GM12873 (cell line): ENCODE measurements at regions not wholly inside any gene's neighbourhood (a gene's known extent, or its start where the extent isn't known, plus 50 kb on each side); places are given as distances from the start of the nearest gene placed in this dataset.

Experiments used
- CTCF ChIP-seq: IDR thresholded peaks from 2 replicates; pipeline ENCODE4 v1.5.1; 2012; ENCODE audit warnings: low read depth, mild to moderate bottlenecking, moderate library complexity, low read length, control low read depth; ENCODE audit not compliant: insufficient read depth; ENCODE audit errors: missing control alignments

GRCh38 chr3:95351158-95351557, 1288.3 kb downstream of the NSUN3 start:
- no peak for TF ChIP-seq CTCF

GRCh38 chr3:95352471-95352870, 1289.6 kb downstream of the NSUN3 start:
- TF ChIP-seq CTCF = no peak

- TF ChIP-seq CTCF = no peak
Measured at GRCh38 chr3:95354489-95354888, 1291.6 kb downstream of the NSUN3 start.

GRCh38 chr3:95356764-95357501, 1294.1 kb downstream of the NSUN3 start:
- TF ChIP-seq CTCF = no peak

GRCh38 chr3:95387242-95388021, 1324.6 kb downstream of the NSUN3 start:
- no peak for TF ChIP-seq CTCF

GRCh38 chr3:95389725-95390313, 1327.0 kb downstream of the NSUN3 start:
- TF ChIP-seq CTCF = no peak

GRCh38 chr3:95394286-95394685, 1331.4 kb downstream of the NSUN3 start:
- no peak for TF ChIP-seq CTCF
